NT2/D1 (cell line): ENCODE measurements at regions not wholly inside any gene's neighbourhood (a gene's known extent, or its start where the extent isn't known, plus 50 kb on each side); places are given as distances from the start of the nearest gene placed in this dataset.

Experiments
- YY1 ChIP-seq: IDR thresholded peaks from 2 replicates; pipeline ENCODE4 v1.6.1; 2011; ENCODE audit not compliant: insufficient read length, insufficient read depth
- ZNF274 ChIP-seq: IDR thresholded peaks from 2 replicates; pipeline ENCODE4 v1.6.1; 2011; ENCODE audit warnings: mild to moderate bottlenecking, low read depth, low read length

GRCh38 chr14:95452893-95453712 lies 63.3 kb downstream of the SYNE3 start:
- TF ChIP-seq ZNF274, result no peak
- TF ChIP-seq YY1, result no peak
